Stimulated activated CD8-positive, alpha-beta memory T cell treated with anti-CD3 and anti-CD28 coated beads, Interleukin-12 subunit alpha, Interleukin-12 subunit beta, amount 100 ng/mL, for 24 hours (primary cell): ENCODE measurements at regions not wholly inside any gene's neighbourhood (a gene's known extent, or its start where the extent isn't known, plus 50 kb on each side); places are given as distances from the start of the nearest gene placed in this dataset.
"Not testable (repeated sequence)": the region's sequence is repeated elsewhere in the genome, so short reads cannot be mapped to it uniquely, and the experiment has no call there.

Experiments used
- DNase-seq: peaks from one replicate; pipeline ENCODE4 v3.0.0-alpha.2; 2020; ENCODE audit errors: extremely low read depth

DNA sequence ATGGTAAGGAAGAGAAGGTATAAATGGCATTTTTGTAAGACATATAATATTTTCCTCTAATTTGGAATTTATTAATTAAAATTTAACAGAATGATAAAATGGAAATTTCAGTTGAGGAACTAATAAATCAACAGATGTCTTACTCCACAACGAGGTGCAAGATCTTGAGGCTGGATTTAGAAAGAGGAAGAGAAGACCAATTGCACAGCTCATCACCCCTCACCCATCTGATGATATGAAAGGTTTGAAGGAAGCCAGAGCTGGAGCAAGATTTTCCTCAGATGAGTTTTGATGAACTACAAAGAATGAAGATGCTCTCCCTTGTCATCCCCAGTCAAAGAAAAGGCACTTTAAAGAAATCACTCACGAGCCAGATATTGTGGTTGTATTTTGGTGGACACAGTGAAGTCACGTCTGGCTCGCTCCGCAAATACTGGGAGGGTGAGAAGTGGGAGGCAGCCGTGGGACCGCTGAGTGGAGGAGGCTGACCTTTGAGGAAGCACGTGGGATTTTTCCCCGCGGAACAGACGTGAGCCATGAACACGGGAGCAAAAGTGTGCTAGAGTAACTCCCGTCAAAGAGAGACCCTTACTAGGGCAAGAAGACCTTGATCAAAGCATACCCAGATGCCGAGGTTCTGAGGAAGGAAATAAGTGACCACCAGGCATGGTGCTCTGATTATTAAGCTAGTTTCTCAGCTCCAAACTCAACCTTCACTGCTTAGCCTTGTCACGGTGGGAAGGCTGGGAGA is 511.4 kb downstream of the RNF144A start:
- no peak for DNase-seq

GRCh38 chr2:7429733-7430132 is 512.5 kb downstream of the RNF144A start:
- DNase-seq = no peak

- no peak for DNase-seq
Measured at GRCh38 chr2:7430421-7430868, 513.2 kb downstream of the RNF144A start.

GRCh38 chr2:7430869-7431641 is 513.8 kb downstream of the RNF144A start:
- no peak for DNase-seq

- no peak for DNase-seq
Measured at GRCh38 chr2:7432436-7432835, 515.2 kb downstream of the RNF144A start.

DNA sequence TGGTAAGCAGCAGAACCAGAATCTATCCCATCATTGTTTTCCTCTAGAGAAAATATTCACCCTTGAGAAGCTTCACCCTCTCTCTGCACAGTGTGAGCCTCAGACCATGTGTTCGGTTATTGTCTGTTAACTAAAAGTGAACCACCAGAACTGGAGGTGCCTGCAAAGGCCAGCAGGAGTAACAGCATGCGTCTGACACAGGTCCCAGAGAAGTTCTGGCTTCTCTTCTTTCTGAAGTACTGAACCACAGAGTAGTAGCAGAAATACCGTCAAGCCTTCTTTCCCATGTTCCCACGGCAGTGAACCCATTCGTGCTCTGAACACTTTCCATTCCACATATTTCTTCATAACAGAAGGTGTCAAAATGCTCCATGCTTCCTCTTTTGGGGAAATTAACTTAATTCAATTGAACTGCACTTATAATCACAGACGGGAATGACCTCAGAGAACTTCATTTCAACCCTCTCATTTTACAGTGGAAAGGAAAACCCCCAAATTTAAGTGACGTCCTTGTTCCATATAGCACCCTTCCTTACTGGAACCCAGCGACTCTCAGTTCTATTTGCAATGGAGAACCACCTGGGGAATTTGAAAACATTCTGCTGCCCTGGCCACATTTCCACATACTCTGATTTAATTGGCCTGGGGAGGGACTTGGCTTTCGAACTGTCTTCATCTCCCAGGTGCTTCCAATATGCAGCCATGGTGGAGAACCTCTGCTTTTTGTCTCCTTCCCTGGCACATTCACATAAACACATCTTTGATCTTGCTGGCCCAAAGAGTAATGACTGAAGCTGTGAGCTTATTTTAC is 519.1 kb downstream of the RNF144A start:
- DNase-seq = no peak

DNA sequence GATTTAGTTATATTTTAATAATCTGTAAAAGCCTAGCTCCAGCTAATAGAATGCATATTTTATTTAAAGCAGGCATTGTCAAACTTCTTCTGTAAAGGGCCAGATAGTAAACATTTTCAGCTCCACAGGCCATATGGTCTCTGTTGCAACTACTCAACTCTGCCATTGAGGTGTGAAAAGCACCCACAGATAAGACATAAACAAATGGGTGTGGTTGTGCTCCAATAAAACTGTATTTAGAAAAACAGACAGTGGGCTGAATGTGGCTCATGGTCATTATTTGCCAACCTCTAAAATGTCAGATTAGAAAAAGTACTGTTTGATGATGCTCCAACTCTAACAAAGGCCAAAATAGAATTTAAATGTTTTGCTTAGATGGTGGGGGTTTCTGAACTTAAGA is 519.9 kb downstream of the RNF144A start:
- no peak for DNase-seq

DNA sequence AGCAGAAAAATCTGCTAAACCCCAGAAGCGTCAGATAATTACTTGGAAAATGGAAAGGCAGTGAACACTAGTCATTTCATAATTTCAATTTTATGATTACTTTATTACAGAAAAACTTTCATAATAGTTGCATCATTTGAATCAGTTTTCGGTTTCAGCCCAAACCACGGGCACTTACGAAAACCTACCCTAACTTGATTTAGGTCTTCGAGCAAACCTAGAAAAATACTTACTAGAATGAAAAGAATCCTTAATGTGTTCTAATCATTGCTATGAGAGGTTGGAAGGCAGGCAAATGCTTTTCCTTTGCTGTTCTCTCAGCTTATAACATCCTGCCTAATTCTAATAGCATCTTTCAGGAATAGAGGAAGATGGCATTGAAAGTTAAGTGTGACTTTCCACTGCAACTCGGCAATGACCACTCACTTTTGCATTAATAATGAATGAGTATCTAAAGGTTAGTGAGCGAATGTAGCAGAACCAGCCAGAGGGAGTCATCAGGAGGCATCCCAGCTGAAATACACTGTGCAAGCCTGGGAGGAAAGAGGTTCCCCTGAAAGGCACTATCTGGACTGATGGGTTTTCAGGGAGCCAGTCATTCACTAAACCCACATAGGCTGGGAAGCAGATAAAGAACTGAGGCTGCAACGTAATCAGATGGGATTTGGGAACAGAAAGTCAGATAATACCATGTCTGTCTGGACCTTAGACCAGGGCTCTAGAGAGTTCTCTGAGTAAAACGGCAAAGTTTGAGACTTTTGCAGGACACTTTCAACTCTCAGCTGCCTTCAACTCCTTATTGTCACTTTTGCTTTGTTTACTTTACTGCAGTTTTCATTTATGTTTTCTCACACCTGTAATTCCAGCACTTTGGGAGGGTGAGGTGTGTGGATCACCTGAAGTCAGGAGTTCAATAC is 520.8 kb downstream of the RNF144A start:
- no peak for DNase-seq

GRCh38 chr2:7438855-7439254 is 521.6 kb downstream of the RNF144A start:
- no peak for DNase-seq

GRCh38 chr2:7440977-7441376 is 523.8 kb downstream of the RNF144A start:
- no peak for DNase-seq

DNA sequence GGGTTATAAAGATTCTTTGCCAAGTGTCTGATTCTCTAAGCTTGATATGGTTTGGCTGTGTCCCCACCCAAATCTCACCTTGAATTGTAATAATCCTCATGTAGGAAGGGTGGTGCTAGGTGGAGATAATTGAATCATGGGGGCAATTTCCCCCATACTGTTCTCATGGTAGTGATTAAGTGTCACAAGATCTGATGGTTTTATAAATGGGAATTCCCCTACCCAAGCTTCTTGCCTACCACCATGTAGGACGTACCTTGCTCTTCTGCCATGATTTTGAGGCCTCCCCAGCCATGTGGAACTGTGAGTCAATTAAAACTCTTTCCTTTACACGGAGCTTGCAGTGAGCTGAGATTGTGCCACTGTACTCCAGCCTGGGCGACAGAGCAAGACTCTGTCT is 524.6 kb downstream of the RNF144A start:
- DNase-seq = not testable (repeated sequence)

DNA sequence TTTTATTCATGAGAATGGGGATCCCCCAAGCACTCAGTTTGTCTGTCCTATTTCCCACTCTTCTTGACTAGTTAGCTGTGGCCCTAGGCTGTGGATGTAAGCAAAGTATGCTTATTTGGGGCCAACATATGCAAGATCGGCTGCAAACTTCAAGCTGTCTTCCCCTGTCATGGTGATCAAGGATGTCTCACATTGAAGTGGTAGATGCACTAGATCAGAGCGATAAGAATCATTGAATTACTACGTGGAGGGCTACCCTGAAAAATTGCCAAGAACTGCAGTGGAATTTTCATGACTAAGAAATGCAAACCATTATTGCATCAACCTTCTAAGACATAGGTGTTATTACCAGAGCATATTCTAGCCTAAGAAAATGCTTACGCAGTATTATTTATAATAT is 527.4 kb downstream of the RNF144A start:
- DNase-seq = no peak

- no peak for DNase-seq
Measured at GRCh38 chr2:7448578-7449264, 531.5 kb downstream of the RNF144A start.

- DNase-seq = no peak
Measured at GRCh38 chr2:7449298-7449697, 532.1 kb downstream of the RNF144A start.

GRCh38 chr2:7450188-7450832 is 533.1 kb downstream of the RNF144A start:
- no peak for DNase-seq

GRCh38 chr2:7450833-7451190 is 533.6 kb downstream of the RNF144A start:
- no peak for DNase-seq

DNA sequence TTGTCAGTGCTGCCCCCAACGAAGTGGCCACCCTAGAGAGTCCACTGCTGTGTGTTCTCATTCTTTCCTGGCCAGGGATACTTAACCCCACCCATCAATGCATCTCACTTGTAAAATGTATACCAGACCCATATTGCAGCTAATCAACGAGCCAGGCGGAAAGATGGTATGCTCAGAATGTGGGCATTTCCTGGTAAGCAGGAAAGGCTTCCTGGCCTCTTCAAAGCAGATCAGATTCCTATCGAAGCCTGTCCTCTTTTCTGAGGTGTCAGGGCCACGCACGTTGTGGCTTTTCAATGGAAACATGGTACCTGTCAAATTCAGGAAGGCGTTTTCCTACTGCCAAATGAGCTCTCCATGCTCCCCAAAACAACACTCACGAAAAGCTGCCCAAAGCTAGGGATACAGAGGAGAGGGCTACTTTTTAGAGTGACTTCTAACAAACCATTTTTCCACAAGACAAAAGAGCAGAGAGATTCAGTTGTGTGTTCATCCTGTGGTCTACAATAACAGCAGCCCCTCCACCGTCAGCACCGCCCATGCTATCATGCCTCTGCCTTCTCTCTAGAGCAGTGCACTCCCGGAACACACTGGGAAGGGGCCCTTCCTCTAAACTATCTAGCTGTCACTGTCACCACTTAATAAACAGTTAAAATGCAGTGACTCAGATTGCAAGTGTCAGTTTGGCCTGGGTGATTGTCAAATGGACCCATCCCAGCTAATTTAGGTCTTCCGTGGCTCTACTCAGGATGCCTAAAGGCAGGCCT is 535.1 kb downstream of the RNF144A start:
- no peak for DNase-seq

DNA sequence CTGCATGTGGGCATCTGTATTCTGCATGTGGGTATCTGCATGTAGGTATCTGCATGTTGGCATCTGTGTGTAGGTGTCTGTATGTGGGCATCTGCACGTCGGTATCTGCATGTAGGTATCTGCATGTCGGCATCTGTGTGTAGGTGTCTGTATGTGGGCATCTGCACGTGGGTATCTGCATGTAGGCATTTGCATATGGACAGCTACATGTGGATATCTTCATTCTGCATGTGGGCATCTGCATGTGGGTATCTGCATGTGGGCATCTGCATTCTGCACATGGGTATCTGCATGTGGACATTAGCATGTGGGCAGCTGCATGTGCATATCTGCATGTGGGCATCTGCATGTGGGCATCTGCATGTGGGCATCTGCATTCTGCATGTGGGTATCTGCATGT is 537.4 kb downstream of the RNF144A start:
- DNase-seq = no peak

DNA sequence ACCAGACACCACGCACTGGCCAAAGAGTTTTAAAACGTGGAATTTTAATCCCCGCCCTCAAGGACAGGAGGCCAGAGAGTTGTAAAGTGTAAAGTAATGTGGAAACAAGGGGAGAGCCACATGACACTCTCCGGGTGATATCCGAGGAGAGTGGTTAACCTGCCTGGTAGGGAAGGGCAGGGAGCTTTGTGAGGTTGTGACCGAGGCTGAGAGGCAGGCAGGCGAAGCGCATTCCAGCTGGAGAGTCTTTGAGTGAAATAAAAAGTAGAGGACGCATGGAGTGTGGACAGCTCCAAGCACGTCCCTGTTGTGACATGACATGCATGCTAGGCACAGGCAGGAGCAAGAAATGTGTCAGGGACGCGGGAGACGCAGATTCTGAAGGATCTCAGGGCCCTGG is 539.5 kb downstream of the RNF144A start:
- DNase-seq = no peak

DNA sequence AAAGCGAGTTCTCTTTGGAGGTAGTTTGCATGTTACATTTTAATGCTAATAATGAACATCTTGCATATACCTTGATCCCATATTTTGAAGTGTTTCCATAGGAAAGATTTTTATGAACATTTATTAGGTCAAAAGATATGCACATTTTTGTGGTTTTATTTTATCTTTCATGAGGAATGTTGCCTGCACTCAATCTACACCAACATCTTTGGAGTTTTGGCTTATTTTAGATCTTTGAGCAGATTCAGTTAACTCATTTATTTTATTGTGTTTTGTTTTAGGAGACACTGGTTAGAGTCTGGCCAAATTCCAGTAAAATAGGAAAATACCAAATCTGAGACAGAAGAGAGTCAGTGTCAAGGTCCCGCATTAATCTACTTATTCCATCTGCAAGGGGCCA is 540.9 kb downstream of the RNF144A start:
- DNase-seq = no peak
